HL-60 (cell line): ENCODE measurements at regions not wholly inside any gene's neighbourhood (a gene's known extent, or its start where the extent isn't known, plus 50 kb on each side); places are given as distances from the start of the nearest gene placed in this dataset.

Experiments
- DNase-seq, 2 experiments: peaks; one replicate each; pipeline ENCODE4 v3.0.0-alpha.2; 2010 to 2020; ENCODE audit warnings: low read depth in 1 of 2, low spot score in 1 of 2
- H3K27ac ChIP-seq: fragments of 250-450 bp; sonication (Bioruptor Pico); replicated peaks from 2 replicates; pipeline ENCODE4 v1.5.1; 2020; ENCODE audit warnings: mild to moderate bottlenecking, moderate library complexity
- H3K27me3 ChIP-seq: fragments of 250-450 bp; sonication (Bioruptor Pico); 2 replicates; pipeline ENCODE4 v1.5.1; 2021; ENCODE audit warnings: mild to moderate bottlenecking, moderate library complexity; ENCODE audit not compliant: insufficient read depth, poor library complexity, severe bottlenecking
- H3K4me3 ChIP-seq: replicated peaks from 2 replicates; pipeline ENCODE4 v1.5.1; 2011; ENCODE audit warnings: mild to moderate bottlenecking, control low read depth, low read length; ENCODE audit not compliant: insufficient read depth
- CTCF ChIP-seq: IDR thresholded peaks from one replicate; pipeline ENCODE4 v1.5.1; 2011; ENCODE audit warnings: low read length, control low read depth, inconsistent platforms; ENCODE audit not compliant: insufficient read depth
- GABPA ChIP-seq: IDR thresholded peaks from 2 replicates; pipeline ENCODE4 v1.6.1; 2012; ENCODE audit warnings: low read depth
- POLR2AphosphoS5 ChIP-seq: IDR thresholded peaks from 2 replicates; pipeline ENCODE4 v1.6.1; 2012; ENCODE audit warnings: low read depth
- REST ChIP-seq: IDR thresholded peaks from 2 replicates; pipeline ENCODE4 v1.6.1; 2012; ENCODE audit warnings: low read depth; ENCODE audit not compliant: insufficient replicate concordance
- SPI1 ChIP-seq: IDR thresholded peaks from 2 replicates; pipeline ENCODE4 v1.6.1; 2012; ENCODE audit warnings: low read depth, mild to moderate bottlenecking, borderline replicate concordance

GRCh38 chr4:74631338-74631737 is 163.0 kb downstream of the BTC start:
- Histone ChIP-seq H3K27ac (no peak overlapping the region), H3K27me3 (no peaks in the 10 kb centered on the region), H3K4me3 (no peak overlapping the region)
- TF ChIP-seq SPI1 (no peak), GABPA (no peak), CTCF (no peak), POLR2AphosphoS5 (no peak), REST (no peak)
- peak in 1 of 2 experiments; percentile 24 for DNase-seq

GRCh38 chr4:74631988-74632387 is 162.3 kb downstream of the BTC start:
- Histone ChIP-seq H3K27ac (no peak overlapping the region), H3K27me3 (no peaks in the 10 kb centered on the region), H3K4me3 (no peak overlapping the region)
- no peak for DNase-seq
- TF ChIP-seq SPI1 (no peak), REST (no peak), GABPA (no peak), CTCF (no peak), POLR2AphosphoS5 (no peak)

- peak; percentile 79 for TF ChIP-seq POLR2AphosphoS5
- TF ChIP-seq GABPA: no peak
- DNase-seq: peak in 1 of 2 experiments; percentile 93
- H3K27me3 ChIP-seq: no peaks in the 10 kb centered on the region
- H3K4me3 ChIP-seq: no peak overlapping the region
- no peak overlapping the region for H3K27ac ChIP-seq
Measured at GRCh38 chr4:74632634-74633033, 161.7 kb downstream of the BTC start.

GRCh38 chr4:74635074-74635473 is 159.2 kb downstream of the BTC start:
- DNase-seq: no peak
- TF ChIP-seq SPI1 (no peak), POLR2AphosphoS5 (no peak), GABPA (no peak), REST (no peak), CTCF (no peak)
- H3K27me3 ChIP-seq: no peaks in the 10 kb centered on the region
- H3K27ac ChIP-seq: no peak overlapping the region
- no peak overlapping the region for H3K4me3 ChIP-seq
